ENCODE measurements at regions not wholly inside any gene's neighbourhood (a gene's known extent, or its start where the extent isn't known, plus 50 kb on each side); places are given as distances from the start of the nearest gene placed in this dataset.

DNA sequence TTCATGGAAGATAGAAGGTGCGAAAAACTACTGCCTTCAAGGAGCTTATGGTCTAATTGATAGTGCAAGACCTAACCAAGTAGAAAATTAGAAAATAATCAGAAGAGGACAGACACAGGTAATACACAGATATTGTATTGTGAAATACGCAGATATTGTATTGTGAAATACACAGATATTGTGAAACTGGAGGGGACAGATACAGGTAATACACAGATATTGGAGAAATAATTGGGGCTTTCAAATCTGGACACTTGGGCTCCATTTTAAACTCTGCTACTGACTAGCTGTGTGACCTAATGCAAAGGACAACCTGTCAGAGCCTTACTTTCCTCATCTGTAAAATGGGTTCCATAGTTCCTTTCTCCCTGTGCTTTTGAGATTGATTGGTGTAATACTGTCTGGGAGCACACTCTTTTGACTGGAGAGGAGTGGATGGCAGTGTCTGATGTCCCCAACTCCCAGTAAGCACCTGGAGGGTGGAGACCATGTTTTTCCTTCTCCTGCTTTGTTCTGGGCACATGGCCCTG lies 272.8 kb downstream of the TLE3 start:
- peaks cover 9% of the 10 kb centered on the region for H3K4me1 Mint-ChIP-seq (ENCODE audit: low read depth, unreplicated experiment)
- peaks cover 2% of the 10 kb centered on the region for H3K27me3 Mint-ChIP-seq (ENCODE audit: unreplicated experiment)
- H3K36me3 Mint-ChIP-seq (ENCODE audit: unreplicated experiment): no peaks in the 10 kb centered on the region
- no peak overlapping the region for H3K4me3 Mint-ChIP-seq (ENCODE audit: unreplicated experiment)
- TF ChIP-seq, protein P1, sequence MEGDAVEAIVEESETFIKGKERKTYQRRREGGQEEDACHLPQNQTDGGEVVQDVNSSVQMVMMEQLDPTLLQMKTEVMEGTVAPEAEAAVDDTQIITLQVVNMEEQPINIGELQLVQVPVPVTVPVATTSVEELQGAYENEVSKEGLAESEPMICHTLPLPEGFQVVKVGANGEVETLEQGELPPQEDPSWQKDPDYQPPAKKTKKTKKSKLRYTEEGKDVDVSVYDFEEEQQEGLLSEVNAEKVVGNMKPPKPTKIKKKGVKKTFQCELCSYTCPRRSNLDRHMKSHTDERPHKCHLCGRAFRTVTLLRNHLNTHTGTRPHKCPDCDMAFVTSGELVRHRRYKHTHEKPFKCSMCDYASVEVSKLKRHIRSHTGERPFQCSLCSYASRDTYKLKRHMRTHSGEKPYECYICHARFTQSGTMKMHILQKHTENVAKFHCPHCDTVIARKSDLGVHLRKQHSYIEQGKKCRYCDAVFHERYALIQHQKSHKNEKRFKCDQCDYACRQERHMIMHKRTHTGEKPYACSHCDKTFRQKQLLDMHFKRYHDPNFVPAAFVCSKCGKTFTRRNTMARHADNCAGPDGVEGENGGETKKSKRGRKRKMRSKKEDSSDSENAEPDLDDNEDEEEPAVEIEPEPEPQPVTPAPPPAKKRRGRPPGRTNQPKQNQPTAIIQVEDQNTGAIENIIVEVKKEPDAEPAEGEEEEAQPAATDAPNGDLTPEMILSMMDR (IDR thresholded peaks at IDR 0.05; ENCODE audit: partially characterized antibody, unreplicated experiment): no peak
- peaks cover 4% of the 10 kb centered on the region for H3K9me3 Mint-ChIP-seq (ENCODE audit: unreplicated experiment)
- no peak for DNase-seq
- no peak overlapping the region for H3K27ac Mint-ChIP-seq (ENCODE audit: unreplicated experiment)

DNA sequence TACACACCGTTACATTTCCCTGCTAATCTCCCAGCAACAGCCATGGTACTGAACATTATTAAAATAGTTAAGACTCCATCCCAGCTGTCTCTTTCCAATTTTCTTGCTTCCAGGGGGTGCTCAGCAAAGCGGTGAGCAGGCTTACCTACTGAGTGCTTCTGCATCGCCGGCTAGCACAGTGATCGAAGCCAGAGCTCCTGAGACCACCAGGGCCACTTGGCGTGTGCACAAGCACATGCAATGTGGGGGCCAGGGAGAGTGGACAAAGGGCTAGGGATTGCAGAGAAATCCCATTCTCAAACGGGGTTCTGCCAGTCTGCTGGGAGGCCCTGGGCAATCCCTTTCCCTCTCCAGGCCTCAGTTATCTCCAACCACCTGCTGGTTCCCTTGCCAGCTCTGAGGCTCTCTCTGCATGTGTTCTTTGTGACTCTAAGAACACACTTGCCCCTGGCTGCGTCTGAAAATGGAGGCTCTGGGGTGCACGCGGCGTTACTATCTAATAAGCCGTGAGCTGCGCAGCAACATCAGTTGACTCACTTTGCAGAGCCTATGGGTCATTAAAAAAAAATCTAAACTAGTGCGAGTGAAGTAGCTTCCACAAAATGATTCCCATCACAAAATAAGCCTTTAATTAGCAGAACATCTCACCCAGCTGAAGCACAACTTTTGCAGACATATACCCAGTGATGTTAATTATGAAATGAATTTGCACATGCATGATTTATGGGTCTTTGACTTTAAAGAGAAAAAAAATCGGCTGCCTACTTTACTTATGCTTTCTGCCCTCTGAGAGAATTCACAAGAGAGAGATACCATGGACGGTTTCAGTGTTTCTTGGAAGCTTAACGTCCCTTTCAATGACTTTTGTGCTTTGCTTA lies 271.5 kb downstream of the TLE3 start:
- H3K9me3 Mint-ChIP-seq (ENCODE audit: unreplicated experiment): peaks cover 4% of the 10 kb centered on the region
- H3K27me3 Mint-ChIP-seq (ENCODE audit: unreplicated experiment): peaks cover 4% of the 10 kb centered on the region

DNA sequence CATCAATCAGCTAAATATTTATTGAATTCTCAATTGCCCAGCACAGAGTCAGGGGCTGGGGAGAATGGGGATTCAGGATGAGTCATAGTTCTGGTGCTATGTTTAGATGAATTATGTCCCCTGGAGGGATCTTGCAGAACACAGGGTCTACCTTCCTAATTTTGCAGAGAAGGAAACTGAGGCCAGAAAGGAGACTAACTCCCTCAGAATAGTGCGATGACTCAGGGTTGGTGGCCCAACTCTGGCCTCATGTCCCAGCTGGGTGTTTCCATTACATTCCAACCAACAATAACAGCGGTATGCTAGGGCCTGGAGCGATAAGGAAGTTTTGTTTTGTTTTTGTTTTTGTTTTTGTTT lies 270.9 kb downstream of the TLE3 start:
- no peak overlapping the region for H3K4me3 Mint-ChIP-seq (ENCODE audit: unreplicated experiment)
- H3K9me3 Mint-ChIP-seq (ENCODE audit: unreplicated experiment): peaks cover 4% of the 10 kb centered on the region
- no peak for DNase-seq
- H3K36me3 Mint-ChIP-seq (ENCODE audit: unreplicated experiment): no peaks in the 10 kb centered on the region
- peaks cover 9% of the 10 kb centered on the region for H3K4me1 Mint-ChIP-seq (ENCODE audit: low read depth, unreplicated experiment)
- no peak overlapping the region for H3K27ac Mint-ChIP-seq (ENCODE audit: unreplicated experiment)
- peaks cover 4% of the 10 kb centered on the region for H3K27me3 Mint-ChIP-seq (ENCODE audit: unreplicated experiment)
- TF ChIP-seq, protein P1 (IDR thresholded peaks at IDR 0.05; ENCODE audit: partially characterized antibody, unreplicated experiment): no peak

More for the DNA sequence above, 271.5 kb downstream of the TLE3 start:
- no peak overlapping the region for H3K4me3 Mint-ChIP-seq (ENCODE audit: unreplicated experiment)
- TF ChIP-seq, protein P1 (IDR thresholded peaks at IDR 0.05; ENCODE audit: partially characterized antibody, unreplicated experiment): no peak
- no peak for DNase-seq
- H3K36me3 Mint-ChIP-seq (ENCODE audit: unreplicated experiment): no peaks in the 10 kb centered on the region
- H3K4me1 Mint-ChIP-seq (ENCODE audit: low read depth, unreplicated experiment): peaks cover 9% of the 10 kb centered on the region
- no peak overlapping the region for H3K27ac Mint-ChIP-seq (ENCODE audit: unreplicated experiment)

DNA sequence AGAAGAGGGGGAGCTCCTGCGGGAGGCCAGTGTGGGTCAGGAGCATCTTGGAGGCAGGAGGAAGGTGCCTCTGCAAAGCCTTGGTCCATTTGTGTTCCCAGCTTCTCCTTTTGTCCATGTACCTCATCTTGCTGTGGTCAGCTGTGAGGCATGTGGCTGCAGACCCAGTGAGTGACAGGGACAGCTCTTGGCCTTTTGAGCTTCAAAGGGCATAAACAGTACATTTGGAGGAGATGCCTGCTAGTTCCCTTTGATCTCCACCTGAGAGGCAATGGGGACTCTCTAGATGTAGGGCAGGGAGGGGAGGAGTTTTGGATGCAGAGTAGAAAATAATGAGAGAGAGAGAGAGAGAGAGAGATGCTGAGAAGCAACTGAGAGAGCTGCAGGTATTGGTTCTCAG lies 270.0 kb downstream of the TLE3 start:
- Mint-ChIP-seq H3K27ac (ENCODE audit: unreplicated experiment) (no peak overlapping the region), H3K36me3 (ENCODE audit: unreplicated experiment) (no peaks in the 10 kb centered on the region), H3K9me3 (ENCODE audit: unreplicated experiment) (peaks cover 4% of the 10 kb centered on the region), H3K4me1 (ENCODE audit: low read depth, unreplicated experiment) (peaks cover 9% of the 10 kb centered on the region), H3K27me3 (ENCODE audit: unreplicated experiment) (peaks cover 4% of the 10 kb centered on the region), H3K4me3 (ENCODE audit: unreplicated experiment) (no peak overlapping the region)
- TF ChIP-seq, protein P1 (IDR thresholded peaks at IDR 0.05; ENCODE audit: partially characterized antibody, unreplicated experiment): no peak
- no peak for DNase-seq

DNA sequence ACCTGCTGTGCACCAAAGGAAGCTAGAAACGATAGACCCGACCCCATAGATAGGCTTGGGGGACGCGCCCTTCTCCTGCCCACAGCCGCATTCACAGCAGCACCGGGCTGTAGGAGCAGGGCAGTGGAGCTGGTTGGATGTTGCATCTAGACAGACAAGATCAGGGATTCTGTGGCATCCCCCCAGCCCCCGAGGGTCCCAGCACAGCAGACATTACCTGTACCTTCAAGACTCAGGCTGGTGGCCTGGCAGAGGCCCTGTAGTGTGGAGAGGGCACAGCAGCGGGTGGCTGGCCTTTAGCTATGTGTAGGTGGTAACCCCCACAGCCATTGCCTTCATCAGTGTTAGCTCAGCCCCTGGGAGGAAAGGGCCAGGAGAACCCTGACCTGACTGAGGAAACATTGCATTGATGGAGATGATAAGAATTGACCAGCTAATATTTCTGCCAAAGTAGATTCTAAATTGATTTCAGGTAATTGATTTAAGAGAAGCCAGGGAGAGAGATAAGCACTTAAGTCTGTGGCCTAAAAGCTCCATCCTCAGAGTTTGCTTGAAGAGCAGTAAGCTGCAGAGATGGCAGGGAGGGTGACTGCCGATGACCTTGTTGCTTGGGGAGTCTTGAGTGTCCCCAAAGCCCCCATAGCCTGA lies 269.4 kb downstream of the TLE3 start:
- H3K36me3 Mint-ChIP-seq (ENCODE audit: unreplicated experiment): no peaks in the 10 kb centered on the region
- H3K27ac Mint-ChIP-seq (ENCODE audit: unreplicated experiment): no peak overlapping the region
- TF ChIP-seq, protein P1 (IDR thresholded peaks at IDR 0.05; ENCODE audit: partially characterized antibody, unreplicated experiment): no peak
- peaks cover 2% of the 10 kb centered on the region for H3K9me3 Mint-ChIP-seq (ENCODE audit: unreplicated experiment)
- H3K4me3 Mint-ChIP-seq (ENCODE audit: unreplicated experiment): no peak overlapping the region
- no peak for DNase-seq
- H3K4me1 Mint-ChIP-seq (ENCODE audit: low read depth, unreplicated experiment): peaks cover 9% of the 10 kb centered on the region
- H3K27me3 Mint-ChIP-seq (ENCODE audit: unreplicated experiment): peaks cover 4% of the 10 kb centered on the region

Measured in glutamatergic neuron (in vitro differentiated cells).